Activated T-helper 1 cell treated with anti-CD3 and anti-CD28 coated beads, Interleukin-12 subunit alpha, Interleukin-12 subunit beta, Interleukin-2, Interleukin-4 antibody, amounts not matched to agents 30 ng/mL and 10 ng/mL and 1 ng/mL, durations not matched to agents 14 hours and 24 hours and 36 hours (primary cell): ENCODE measurements at regions not wholly inside any gene's neighbourhood (a gene's known extent, or its start where the extent isn't known, plus 50 kb on each side); places are given as distances from the start of the nearest gene placed in this dataset.

Experiments
- DNase-seq: peaks from one replicate; pipeline ENCODE4 v3.0.0; 2021; ENCODE audit warnings: low spot score
- H3K27ac Mint-ChIP-seq: one replicate; pipeline ENCODE4 v1.8.0; 2021; ENCODE audit warnings: mild to moderate bottlenecking, mixed read lengths
- H3K27me3 Mint-ChIP-seq: one replicate; pipeline ENCODE4 v1.8.0; 2022; ENCODE audit warnings: mild to moderate bottlenecking, moderate library complexity, mixed read lengths; ENCODE audit not compliant: insufficient read depth
- H3K36me3 Mint-ChIP-seq: one replicate; pipeline ENCODE4 v1.8.0; 2021; ENCODE audit warnings: low read depth, mixed read lengths
- H3K4me1 Mint-ChIP-seq: one replicate; pipeline ENCODE4 v1.8.0; 2021; ENCODE audit warnings: low read depth, mixed read lengths
- H3K4me3 Mint-ChIP-seq: one replicate; pipeline ENCODE4 v1.8.0; 2021; ENCODE audit warnings: mild to moderate bottlenecking, moderate library complexity, mixed read lengths
- H3K9me3 Mint-ChIP-seq: one replicate; pipeline ENCODE4 v1.8.0; 2021; ENCODE audit warnings: mixed read lengths
- intact Hi-C: fragments of 100-400 bp; cut with micrococcal nuclease; formaldehyde crosslinking; loops from one replicate; pipeline ENCODE4 v1.15.1; 2024

DNA sequence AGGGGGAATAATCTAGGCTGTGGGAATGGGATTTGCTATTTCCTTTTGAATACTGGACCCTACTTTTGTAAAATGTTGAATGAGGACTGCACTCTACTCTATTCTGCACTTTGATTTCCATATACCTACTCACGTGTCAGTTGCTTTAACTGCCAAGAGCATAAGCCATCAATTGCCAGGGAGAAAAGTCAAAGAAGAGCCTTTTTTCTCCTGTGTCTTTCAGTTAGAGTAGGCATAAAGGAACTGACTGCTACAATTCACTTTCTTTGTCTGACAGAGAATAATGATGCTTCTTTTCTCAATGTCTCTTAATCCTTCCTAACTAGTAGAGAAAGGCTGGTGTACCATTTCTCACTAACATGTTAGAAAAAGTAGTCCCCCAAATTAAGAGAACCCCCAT, 231.6 kb downstream of the ELAVL2 start:
- intact Hi-C loops: no loop called here
- DNase-seq: no peak
- H3K27me3 Mint-ChIP-seq: peaks cover 2% of the 10 kb centered on the region
- no peaks in the 10 kb centered on the region for H3K36me3 Mint-ChIP-seq
- no peak overlapping the region for H3K4me3 Mint-ChIP-seq
- H3K27ac Mint-ChIP-seq: no peak overlapping the region
- peaks cover 12% of the 10 kb centered on the region for H3K9me3 Mint-ChIP-seq
- H3K4me1 Mint-ChIP-seq: no peaks in the 10 kb centered on the region

DNA sequence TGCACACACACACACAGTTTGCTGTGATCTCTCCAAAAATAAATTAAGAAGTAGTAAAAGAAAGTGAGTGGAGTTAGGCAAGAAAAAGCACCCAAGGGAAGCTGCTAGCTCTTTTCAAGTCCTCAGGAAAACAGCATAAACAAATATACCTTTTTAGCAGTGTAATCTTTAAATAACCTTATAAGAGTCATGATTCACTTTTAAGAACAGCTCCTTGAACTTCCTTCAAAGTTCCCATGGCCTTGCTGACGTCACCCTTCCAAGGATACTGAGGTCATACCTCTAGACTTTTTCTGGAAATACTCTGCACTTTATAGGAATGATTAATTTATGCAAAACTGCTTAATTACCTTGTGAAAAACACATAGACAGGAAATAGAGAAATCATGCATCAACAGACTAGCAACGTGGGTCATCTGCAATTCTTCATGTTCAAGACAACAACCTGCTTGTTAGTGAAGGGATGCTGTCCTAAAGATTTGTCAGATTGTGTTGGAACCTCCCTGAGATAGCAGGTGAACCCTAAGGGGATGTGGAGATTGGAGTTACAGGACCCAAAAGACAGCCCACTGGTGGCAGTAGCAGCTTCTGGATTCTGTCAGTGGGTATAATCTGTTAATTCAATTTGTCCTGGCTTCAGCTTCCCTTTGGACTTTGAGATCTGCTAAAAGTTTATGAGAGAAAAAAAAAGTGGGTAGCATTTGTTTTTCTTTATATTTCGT, 229.0 kb downstream of the ELAVL2 start:
- intact Hi-C loops: no loop called here
- Mint-ChIP-seq H3K4me3 (no peak overlapping the region), H3K4me1 (no peaks in the 10 kb centered on the region), H3K27me3 (peaks cover 2% of the 10 kb centered on the region), H3K9me3 (no peaks in the 10 kb centered on the region), H3K36me3 (no peaks in the 10 kb centered on the region), H3K27ac (no peak overlapping the region)
- DNase-seq: no peak

DNA sequence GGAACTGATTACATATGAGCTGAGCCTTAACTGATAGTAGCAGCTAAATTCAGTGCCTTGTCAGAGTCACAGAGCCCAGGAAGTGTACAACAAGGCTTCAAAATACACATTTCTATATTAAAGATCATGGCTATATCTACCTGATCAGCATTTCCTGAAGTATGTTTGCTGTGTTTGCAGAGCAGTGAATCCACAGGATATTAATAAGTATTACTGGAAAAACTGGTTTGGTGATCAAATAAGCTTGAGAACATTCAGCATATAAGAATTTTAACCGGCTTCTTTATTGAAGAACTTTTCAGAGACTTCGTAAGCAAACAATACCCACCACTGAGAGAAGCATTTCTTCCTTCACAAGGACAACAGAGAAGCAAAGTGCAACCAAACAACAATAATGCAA, 227.0 kb downstream of the ELAVL2 start:
- DNase-seq: no peak
- Mint-ChIP-seq H3K27ac (no peak overlapping the region), H3K4me3 (no peak overlapping the region), H3K27me3 (peaks cover 2% of the 10 kb centered on the region), H3K36me3 (no peaks in the 10 kb centered on the region), H3K9me3 (no peaks in the 10 kb centered on the region), H3K4me1 (no peaks in the 10 kb centered on the region)
- intact Hi-C loops: no loop called here

DNA sequence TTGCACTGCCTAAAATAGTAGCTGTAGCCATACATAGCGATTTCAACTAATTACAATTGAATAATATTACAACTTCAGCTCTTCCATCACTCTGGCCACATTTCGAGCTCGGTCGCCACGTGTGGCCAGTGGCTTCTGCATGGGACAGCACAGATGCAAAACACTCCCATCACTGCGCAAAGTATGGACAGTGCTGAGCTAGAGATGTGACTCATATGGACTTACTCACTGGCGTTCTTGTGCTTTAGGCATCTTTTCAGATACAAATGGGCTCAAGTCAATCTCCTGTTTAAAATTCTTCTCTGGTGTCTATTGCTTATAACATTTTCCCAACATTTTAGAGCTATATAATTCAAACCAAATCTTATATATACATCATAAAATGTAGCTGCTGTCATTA, 222.7 kb downstream of the ELAVL2 start:
- Mint-ChIP-seq H3K9me3 (no peaks in the 10 kb centered on the region), H3K4me1 (no peaks in the 10 kb centered on the region), H3K27me3 (no peaks in the 10 kb centered on the region), H3K27ac (no peak overlapping the region), H3K36me3 (no peaks in the 10 kb centered on the region), H3K4me3 (no peak overlapping the region)
- no peak for DNase-seq
- intact Hi-C loops: no loop called here

DNA sequence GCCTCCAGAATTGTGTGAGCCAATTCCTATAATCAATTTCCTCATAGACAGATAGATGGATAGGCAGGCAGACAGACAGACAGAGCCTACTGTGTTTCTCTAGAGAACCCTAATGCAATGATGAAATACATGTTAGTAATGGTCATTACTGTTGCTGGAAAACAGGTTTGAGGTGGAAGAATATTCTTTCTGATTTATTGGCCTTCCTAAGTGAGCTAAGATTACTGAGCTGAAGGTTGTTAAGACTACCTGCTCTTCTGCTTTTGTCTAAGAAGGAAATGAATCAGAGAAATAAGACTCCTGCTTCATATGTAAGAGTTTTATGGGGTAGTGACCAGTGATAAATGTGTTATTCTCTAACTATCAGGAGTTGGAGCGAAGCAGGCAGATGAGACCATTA, 219.9 kb downstream of the ELAVL2 start:
- no peaks in the 10 kb centered on the region for H3K9me3 Mint-ChIP-seq
- no peak overlapping the region for H3K4me3 Mint-ChIP-seq
- intact Hi-C loops: no loop called here

DNA sequence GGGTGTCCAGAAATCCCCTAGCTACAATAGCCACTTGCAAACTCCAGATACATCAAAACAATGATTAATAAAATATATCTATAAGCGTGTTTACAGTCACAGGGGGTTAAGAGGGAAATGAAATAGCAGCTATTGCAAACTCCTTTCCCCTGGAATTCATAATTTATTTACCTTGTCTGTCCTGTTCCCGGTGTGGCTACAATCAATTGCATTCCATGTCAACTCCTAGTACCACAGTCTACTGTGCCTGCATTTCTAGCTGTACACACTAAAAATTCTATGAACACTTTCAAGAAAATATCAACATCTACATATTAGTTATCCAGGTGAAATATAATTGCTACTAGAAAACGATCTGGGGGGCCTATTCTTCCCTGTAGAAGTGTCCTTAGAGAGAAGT, 217.6 kb downstream of the ELAVL2 start:
- Mint-ChIP-seq H3K4me3 (no peak overlapping the region), H3K4me1 (no peaks in the 10 kb centered on the region), H3K36me3 (no peaks in the 10 kb centered on the region), H3K27me3 (no peaks in the 10 kb centered on the region), H3K27ac (no peak overlapping the region), H3K9me3 (no peaks in the 10 kb centered on the region)
- no peak for DNase-seq
- intact Hi-C loops: no loop called here

More for the DNA sequence above, 219.9 kb downstream of the ELAVL2 start:
- H3K36me3 Mint-ChIP-seq: no peaks in the 10 kb centered on the region
- H3K4me1 Mint-ChIP-seq: no peaks in the 10 kb centered on the region
- no peak overlapping the region for H3K27ac Mint-ChIP-seq
- H3K27me3 Mint-ChIP-seq: no peaks in the 10 kb centered on the region
- DNase-seq: no peak

DNA sequence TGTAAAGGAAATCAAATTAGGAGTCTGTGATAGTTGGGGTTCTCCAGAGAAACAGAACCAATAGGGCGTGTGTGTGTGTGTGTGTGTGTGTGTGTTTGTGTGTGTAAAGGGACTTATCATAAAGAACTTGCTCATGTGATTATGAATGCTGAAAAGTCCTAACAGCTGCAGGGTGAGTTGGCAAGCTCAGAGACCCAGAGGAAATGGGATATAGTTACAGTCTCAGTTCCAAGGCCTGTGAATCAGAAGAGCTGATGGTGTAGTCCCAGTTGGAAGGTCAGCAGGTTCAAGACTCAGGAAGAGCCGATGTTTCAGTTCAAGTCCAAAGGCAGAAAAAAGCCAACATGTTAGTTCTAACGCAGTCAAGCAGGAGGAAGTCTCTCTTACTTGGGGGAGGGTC, 214.2 kb downstream of the ELAVL2 start:
- Mint-ChIP-seq H3K9me3 (no peaks in the 10 kb centered on the region), H3K27me3 (no peaks in the 10 kb centered on the region), H3K27ac (no peak overlapping the region), H3K36me3 (no peaks in the 10 kb centered on the region), H3K4me3 (no peak overlapping the region), H3K4me1 (no peaks in the 10 kb centered on the region)
- intact Hi-C loops: no loop called here
- no peak for DNase-seq

DNA sequence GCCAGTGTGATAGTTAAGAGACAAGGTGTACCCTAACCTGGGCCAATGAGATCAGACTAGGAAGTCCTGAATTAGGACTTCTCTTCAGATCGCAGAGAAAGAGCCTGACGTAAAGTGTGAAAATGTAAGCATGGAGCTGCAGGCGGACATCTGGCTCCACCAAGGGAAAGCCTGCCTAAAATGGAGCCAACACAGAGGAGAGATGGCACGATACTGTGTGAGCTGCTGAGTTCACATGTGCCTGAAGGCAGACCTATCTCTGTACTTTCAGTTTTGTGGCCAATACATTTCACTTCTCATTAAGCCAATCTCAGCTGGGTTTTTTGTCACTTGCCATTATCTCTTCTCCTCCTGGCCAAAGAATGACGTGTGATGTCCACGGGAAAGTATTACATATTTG, 210.5 kb downstream of the ELAVL2 start:
- Mint-ChIP-seq H3K9me3 (no peaks in the 10 kb centered on the region), H3K4me3 (no peak overlapping the region), H3K27me3 (no peaks in the 10 kb centered on the region), H3K36me3 (no peaks in the 10 kb centered on the region), H3K27ac (no peak overlapping the region), H3K4me1 (no peaks in the 10 kb centered on the region)
- DNase-seq: no peak
- intact Hi-C loops: no loop called here

DNA sequence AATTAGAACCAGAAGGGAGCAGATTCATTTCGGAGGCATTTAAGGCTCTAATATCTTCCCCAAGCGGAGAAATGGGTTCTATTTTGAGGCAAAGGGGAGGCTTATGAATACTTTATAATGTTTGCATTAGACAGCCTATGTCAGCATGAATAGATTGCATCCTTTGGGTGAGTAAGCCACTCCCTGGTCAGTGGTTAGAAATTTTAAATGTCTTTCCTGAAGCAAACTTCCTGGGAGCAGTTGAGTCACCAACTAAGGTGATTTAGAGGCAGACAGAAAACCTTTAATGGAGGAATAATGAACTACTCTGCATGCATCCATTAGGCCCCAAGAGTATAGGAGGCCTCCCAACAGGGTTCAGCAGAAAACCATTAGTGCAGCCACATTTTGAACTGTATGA, 204.9 kb downstream of the ELAVL2 start:
- intact Hi-C loops: no loop called here

DNA sequence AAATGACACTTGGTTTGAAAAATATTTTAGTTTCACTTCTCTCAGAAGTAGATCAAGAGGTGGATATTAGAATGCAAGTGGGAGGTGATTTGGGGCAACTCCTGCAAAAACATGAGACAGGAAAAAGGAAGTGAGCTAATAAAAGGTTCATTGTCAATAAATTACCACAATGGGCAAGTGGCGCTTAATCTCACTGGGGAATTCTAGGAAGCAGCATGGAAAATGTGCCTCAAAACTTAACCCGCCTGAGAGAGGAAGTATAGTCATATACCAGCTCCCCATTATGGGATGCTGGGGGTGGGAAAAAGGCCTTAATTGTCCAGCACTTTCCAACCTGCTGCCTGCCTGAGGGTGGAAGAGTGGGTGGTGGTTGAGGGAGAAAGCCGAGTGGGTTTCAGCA, 204.1 kb downstream of the ELAVL2 start:
- intact Hi-C loops: no loop called here
- Mint-ChIP-seq H3K27me3 (no peaks in the 10 kb centered on the region), H3K36me3 (no peaks in the 10 kb centered on the region), H3K9me3 (peaks cover 16% of the 10 kb centered on the region), H3K4me3 (no peak overlapping the region), H3K27ac (no peak overlapping the region), H3K4me1 (no peaks in the 10 kb centered on the region)
- DNase-seq: no peak

More for the DNA sequence above, 204.9 kb downstream of the ELAVL2 start:
- H3K27me3 Mint-ChIP-seq: no peaks in the 10 kb centered on the region
- H3K27ac Mint-ChIP-seq: no peak overlapping the region
- peaks cover 16% of the 10 kb centered on the region for H3K9me3 Mint-ChIP-seq
- no peaks in the 10 kb centered on the region for H3K4me1 Mint-ChIP-seq
- no peak for DNase-seq
- H3K36me3 Mint-ChIP-seq: no peaks in the 10 kb centered on the region
- no peak overlapping the region for H3K4me3 Mint-ChIP-seq

DNA sequence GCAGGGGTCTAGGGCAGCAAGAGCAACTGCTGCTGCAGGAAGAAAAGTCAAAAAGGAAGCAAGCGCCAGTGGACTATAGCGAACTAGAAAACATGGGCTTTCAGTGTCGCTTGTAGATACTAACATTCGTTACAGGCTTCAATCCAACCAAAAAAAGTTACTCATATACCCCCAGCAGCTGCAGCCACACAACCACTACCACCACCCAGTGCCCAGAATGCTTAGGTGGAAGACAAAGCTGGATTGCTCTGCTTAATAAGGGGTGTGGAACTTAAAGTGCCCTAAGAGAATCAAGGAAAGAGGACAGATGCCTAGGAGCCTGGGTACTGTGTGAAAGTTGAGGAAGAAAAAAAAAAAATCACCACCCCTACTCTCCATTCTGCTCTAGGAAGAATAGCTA, 203.6 kb downstream of the ELAVL2 start:
- DNase-seq: no peak
- Mint-ChIP-seq H3K27me3 (no peaks in the 10 kb centered on the region), H3K9me3 (peaks cover 16% of the 10 kb centered on the region), H3K4me3 (no peak overlapping the region), H3K27ac (no peak overlapping the region), H3K36me3 (no peaks in the 10 kb centered on the region), H3K4me1 (no peaks in the 10 kb centered on the region)
- intact Hi-C loops: no loop called here

DNA sequence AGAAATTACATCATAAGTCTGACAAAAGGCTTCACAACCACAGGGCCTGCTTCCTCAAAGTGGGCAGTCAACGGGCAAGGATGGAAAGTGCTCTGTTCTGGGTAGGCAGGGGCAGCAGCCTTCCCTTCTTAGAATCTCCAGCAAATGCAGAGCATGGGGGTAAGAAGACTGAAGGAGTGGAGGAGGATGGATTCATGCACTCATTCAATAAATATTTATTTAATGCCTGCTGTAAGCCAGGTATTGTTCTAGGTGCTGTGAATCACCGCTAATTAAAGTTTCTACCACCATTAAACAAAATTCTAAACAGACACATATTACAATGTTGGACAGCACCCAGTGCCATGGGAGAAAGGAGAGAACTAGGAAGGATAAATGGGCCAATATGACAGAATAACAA, 195.6 kb downstream of the ELAVL2 start:
- Mint-ChIP-seq H3K27ac (no peak overlapping the region), H3K27me3 (no peaks in the 10 kb centered on the region), H3K9me3 (peaks cover 4% of the 10 kb centered on the region), H3K4me1 (no peaks in the 10 kb centered on the region), H3K36me3 (no peaks in the 10 kb centered on the region), H3K4me3 (no peak overlapping the region)
- no peak for DNase-seq
- intact Hi-C loops: no loop called here

DNA sequence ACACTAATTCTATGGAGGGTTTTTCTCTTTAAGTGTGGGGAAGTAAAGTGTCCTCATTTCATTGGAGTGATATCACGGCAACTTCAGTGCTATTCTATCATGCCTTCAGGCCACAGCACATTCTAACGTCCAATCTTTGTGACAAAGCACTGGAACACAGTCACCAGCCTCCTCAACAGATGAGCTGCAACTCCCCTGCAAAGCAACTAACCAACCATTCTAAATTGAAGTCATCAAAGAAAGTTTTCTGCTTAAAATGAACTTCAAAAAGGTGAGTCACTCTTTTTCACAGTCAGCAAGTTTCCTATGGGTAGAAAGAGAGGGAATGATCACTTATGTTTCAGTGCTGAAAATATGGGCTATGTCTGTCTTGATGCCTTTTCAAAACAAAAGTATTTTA, 190.8 kb downstream of the ELAVL2 start:
- Mint-ChIP-seq H3K27ac (no peak overlapping the region), H3K4me1 (no peaks in the 10 kb centered on the region), H3K9me3 (no peaks in the 10 kb centered on the region), H3K36me3 (no peaks in the 10 kb centered on the region), H3K4me3 (no peak overlapping the region), H3K27me3 (no peaks in the 10 kb centered on the region)
- no peak for DNase-seq
- intact Hi-C loops: no loop called here

DNA sequence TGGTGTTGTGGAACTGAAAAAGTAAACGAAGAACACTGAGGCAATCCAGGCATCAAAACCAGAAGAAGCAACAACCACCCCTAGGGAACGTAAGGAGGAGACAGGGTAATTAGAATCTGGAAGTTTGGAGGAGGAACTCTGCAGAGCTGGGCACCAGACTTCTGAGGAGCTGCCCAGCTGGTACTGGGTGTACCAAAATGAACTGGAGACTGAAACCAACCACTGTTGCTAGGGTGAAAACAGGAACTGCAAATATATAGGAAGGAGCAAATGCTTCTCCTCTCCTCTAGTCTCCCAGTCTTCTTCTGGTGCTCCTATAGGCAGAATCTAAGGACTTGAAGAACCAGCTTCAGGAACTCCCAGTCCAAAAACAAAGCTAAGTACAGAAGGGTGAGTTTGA, 189.8 kb downstream of the ELAVL2 start:
- no peaks in the 10 kb centered on the region for H3K36me3 Mint-ChIP-seq
- no peak overlapping the region for H3K4me3 Mint-ChIP-seq
- DNase-seq: no peak
- no peak overlapping the region for H3K27ac Mint-ChIP-seq
- H3K9me3 Mint-ChIP-seq: no peaks in the 10 kb centered on the region
- no peaks in the 10 kb centered on the region for H3K4me1 Mint-ChIP-seq
- no peaks in the 10 kb centered on the region for H3K27me3 Mint-ChIP-seq
- intact Hi-C loops: no loop called here
